Lung microvascular endothelial cell (primary cell): ENCODE measurements at regions not wholly inside any gene's neighbourhood (a gene's known extent, or its start where the extent isn't known, plus 50 kb on each side); places are given as distances from the start of the nearest gene placed in this dataset.

ENCODE experiments used
- DNase-seq, 2 donors: peaks; one replicate each; pipeline versions ENCODE4 v3.0.0 to v3.0.0-alpha.2; 2010; ENCODE audit warnings: low read depth in 2 of 2

DNA sequence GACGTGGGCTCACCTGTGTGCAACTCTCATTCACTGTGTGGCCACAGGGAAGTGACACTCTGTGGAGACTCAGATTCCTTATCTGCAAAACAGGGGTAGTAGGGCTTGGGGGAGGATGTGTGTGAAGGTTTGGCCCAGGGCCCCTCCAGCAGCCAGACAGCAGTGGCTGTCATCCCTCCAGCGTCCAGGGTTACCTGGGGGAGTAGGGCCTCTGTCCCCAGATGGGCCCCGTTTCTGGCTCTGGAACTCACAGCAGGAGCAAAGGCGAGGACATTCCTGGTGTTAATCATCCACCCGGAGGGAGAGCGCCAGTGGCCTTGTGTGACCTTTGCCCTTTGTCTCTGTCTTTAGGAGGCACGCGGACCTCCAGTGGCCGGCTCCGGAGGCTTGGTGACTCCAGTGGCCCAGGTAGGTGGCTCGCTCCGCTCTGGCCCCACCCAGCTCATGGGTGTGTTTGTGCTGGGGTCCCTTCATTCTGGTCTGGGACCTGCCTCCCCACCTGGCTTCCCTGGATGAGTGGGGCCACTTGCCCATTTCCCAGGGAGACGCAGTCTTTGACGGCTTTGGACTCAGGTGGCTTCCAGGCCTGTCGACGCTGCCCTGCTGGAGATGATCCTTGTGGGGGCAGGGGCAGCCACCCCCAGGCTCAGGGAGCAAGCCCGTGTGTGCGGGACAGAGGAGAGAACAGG lies 166.2 kb downstream of the SEC14L1 start:
- DNase-seq = no peak

DNA sequence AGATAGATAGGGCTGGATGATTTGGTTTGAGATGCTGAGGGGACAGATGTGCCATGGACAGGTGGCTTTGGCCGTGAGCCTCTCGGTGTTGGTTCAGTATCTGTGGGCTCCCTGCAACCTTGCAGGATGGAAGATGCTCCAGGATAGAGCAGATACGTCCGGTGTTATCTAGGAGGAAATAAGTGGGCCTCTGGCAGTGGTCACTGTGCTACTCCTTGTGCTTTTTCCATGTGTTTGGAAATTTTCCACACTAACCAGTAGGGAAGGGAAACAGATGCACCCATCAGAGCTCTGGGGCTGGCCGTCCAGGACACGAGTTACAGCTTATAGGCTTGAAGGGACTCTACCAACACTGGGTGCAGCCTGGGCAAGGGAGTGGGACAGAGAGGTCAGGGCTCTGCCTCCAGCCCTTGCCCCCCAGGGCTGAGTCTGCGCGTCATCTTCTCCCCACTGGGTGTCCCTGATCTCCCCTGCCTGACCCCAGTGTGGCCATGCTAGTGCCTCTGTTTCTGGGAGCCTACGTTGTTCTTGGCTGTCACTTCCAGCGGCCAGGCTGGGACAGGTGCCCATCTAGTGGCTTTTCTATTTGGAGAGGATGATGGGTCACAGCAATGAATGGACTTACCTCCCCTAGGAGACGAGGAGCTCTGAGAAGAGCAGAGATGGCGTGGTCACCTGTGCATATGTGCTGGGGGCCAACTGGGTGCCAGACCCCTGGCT lies 166.9 kb downstream of the SEC14L1 start:
- peak in 1 of 2 donors; percentile 36 for DNase-seq

DNA sequence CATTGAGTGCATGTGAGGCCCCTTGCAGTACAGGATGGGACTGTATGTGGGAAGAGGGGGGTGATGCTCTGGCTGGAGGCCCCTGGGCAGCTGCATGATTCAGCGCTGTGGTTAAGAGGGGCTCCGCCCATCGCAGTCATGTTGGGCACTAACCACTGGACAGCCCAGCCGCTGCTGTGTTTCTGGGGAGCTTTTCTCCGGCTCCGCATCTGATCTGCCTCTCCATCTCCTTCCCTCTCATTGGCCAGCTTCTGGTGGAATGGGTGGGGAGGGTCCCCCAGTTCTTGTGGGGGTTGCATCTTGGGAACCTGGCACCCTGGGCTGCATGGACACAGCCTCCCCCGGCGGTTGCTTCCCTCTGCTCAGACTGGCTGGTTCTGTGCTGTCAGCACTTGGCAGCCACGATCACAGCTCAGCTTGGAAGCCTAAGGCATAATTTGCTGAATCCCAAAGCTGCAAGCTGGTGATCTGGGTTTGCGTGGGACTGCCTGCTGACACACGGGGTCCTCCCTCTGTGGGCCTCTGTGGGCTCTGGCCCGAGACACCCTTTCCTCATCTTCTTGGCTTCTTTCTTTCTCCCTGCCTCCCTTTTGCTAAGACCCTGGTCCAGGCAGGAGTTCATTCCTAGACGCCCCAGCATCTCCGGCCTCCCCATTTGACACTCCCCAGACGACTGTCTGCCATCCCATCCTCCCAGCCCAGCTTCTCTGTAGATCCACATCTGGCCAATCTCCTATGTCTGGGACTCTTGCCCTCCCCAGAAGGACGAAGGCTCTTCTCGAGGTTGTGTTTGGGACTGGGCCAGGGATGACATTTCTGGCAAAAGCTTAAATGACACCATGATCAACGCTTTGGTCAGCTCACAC lies 168.3 kb downstream of the SEC14L1 start:
- DNase-seq = peak in 1 of 2 donors; percentile 65

DNA sequence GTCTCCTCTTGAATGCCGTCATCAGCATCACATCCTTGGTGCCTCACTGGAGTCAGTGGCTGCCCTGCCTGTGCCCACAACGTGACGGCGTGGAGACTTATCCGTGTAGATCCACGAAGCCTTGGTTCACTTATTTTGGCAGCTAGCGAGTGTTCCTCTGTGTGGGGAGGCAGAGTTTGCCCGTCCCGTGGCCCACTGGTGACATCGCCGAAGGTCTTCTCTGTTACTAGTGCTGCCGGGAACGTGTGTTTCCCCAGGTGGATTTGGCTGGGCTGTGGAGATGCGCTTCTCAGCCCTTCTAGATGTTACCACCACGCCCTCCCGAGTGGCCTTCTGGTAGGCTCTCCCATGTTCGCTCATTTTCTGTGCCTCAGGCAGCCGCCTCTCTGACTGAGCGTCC lies 169.6 kb downstream of the SEC14L1 start:
- DNase-seq = no peak

DNA sequence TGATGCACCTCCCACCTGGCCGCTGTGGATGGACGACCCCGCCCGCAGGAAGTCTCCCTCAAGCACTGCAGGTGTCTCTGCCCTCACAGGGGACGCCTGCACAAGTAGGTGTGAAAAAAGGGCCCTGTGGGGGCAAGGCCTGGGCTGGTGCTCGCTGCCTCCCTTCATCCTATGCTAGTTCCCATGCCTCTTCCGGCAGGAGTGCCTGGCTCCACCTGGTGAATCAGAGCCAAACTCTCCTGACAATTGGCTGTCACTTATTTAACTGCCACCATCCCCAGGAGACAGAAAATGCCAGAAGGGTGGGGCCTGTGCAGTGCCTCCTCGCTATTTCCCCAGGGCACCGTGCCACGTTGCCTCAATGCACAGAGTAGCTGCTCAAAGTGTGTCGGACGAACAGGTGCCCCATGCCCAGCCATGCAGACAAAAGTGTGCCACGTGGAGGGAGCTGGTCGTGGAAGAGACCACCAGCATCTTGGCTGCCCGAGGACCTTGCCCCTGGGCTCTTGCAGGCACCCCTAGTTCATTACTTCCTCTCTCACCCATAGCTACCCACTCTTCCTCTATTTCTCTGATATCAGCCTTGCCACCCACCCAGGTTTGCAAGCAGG lies 170.7 kb downstream of the SEC14L1 start:
- DNase-seq = no peak

DNA sequence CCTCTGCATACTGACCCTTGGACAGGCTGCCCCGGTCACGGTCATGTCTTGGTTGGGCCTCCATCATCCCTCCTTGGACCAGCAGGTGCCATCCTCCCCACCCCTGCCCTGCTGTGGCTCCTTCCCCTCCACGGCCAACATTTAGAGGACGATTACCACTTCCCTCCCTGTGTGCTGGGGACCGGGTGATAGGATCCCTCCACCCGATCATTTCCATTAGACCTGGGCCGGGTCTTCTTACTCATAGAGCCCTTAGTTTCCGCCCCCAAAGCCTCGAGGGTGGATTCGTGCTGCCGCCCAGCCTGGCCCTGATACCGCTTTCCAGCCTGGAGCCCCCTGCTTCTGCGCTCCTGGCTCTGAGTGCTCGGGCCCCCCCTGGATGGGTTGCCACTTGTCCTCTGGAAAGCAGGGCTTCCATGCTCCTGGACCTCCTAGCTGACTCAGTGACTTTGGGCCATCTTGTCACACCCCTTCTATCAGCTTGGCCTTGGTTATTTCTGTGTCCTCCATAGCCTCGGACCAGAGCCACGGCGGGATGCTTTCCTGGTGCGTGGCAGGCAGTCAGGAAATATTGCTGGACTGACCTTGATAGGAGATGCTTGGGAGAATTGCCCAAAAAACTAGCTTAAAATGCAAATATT lies 171.4 kb downstream of the SEC14L1 start:
- DNase-seq = no peak

DNA sequence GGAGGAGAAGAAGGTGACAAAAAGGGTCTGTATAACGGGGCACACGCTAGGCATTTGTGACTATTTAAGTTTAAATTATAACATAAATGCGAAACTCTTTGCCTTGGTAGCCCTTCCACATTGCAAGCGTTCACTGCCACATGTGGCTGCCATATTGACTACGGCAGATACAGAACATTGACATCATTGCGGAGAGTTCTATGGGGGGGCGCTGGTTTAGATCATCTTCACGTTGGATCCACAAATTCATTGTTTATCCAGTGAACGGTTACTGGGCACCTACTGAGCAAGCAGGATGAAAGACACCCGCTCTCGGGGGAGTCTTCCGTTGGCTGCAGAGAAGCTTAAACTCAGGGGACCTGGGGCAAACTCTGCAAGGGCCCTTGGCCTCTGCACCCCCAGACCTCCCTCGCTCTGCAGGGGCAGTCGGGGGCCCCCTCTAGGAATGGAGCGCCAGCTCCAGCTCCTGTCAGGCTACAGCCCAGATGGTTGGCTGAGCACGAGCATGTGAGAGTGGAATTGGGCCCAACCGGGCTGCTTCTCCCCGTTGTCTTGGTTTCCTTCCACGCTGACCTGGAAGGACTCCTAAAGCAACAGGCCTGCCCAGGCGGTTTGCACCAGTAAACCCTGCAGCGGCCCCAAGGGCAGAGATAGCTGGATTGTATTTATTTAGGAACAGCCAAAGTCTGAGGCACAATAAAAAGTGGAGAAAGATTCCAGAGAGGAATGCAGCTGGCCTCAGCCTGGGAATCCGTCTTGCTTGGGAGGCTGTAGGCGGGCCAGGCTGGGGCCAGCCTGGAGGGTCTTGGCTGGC lies 172.2 kb downstream of the SEC14L1 start:
- no peak for DNase-seq

DNA sequence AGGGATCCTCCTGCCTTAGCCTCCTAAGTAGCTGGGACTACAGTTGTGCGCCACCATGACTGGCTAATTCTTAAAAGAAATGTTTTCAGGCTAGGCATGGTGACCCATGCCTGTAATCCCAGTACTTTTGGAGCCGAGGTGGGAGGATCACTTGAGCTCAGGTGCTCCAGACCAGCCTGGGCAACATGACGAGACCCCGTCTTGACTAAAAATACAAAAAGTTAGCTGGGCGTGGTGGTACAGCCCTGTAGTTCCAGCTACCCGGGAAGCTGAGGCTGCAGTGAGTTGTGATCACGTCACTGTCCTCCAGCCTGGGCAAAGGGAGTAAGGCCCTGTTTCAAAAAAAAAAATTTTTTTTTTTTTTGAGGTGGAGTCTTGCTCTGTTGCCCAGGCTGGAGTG lies 173.1 kb downstream of the SEC14L1 start:
- DNase-seq = no peak

DNA sequence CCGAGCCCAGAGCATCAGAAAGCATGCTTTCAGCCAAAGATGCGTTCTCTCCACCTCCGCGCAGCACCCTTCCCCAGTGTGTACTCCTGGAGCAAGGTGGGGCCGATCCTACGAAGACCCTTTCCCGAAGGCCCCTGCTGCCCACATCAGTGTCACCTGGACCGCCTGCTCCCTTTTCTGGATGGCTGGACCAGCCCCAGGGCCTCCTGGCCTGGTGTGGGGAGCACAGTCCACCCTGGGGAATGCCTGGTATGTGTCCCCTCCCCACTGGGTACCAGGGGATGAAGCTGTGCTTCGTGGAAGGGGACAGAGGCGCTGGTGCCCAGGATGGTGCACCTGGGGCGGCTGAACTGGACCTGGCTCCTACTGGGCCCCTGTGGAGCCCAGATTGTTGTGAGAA lies 173.8 kb downstream of the SEC14L1 start:
- no peak for DNase-seq

DNA sequence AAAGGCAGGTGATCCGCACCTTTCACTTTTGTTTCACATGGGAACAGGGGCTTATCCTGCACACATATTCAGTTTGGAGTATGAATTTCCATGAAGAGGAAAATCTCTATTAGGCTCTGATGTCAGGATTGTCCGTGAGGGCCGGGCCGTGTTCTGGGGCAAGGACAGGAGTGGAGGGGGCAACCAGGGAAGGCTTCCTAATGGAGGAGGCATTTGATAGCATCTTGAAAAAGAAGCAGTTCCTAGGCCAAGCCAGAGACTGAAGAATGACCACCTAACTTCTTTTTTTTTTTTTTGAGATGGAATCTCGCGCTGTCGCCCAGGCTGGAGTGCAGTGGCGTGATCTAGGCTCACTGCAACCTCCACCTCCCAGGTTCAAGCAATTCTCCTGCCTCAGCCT lies 174.2 kb downstream of the SEC14L1 start:
- DNase-seq = no peak

DNA sequence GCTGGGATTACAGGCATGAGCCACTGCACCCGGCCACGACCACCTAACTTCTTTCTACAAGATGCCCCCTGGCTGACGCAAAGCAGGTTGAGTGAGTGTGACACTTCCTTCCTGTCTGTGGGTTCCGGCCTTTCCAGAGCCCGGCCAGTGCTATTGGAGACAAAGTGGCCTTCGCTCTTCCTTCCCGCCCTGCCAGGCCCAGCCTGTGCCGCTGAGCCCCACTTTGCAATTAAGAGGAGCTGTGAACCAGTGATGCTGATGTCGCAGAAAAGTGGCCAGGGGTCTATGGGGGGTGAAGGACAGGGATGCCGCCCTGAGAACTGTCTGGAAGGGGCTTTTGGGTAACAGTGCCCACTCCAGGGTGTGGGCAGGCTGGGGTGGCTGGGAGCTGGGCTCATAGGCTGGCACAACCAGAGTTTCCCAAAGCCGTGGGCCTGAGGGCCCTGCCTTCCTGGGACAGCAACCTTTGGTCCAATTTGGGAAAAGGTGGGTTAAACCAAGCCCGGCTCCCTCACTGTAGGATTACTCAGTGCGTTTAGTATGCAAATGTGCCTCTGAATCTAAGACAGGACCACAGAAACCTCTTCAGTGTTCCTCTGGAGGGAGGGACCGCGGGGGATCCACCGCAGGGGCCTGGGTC lies 174.9 kb downstream of the SEC14L1 start:
- peak; percentile 47 to 81 for DNase-seq

DNA sequence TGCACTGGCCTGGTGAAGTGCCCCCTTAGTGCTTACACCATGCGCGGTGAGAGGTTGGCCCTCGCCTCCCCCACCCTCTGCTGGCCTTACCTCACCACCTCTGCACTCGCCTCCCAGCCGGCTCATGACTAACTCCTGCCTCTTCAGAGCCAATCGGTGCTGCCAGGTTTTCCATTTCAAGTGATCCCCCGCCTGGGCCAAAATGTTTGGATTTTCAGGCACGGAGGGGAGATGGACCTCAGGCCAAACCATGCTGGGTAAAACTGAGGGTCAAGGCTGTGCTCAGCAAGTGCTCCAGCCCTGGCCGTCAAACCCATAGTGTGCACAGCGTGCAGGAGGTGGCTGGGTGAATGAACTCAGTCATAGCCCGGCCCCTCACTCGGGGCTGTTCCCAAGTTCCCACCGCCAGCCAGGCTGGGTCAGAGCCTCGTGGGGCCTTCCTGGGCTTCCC lies 175.4 kb downstream of the SEC14L1 start:
- DNase-seq = peak; percentile 45 to 71

DNA sequence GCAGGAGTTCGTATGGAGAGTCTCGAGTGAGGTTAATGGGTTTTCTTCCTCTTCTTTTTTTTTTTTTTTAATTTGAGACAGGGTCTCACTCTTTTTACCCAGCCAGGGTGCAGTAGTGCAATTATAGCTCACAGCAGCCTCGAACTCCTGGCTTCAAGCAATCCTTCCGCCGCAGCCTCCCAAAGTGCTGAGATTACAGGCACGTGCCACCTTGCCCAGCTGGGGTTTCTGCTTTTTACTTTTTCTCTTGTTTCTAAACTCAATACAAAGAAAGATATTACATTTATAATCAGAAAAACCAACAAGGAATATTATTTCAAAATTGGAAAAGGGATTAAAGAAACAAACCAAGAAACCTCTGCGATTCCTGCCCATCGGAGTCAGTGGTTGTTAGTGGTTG lies 175.9 kb downstream of the SEC14L1 start:
- DNase-seq = no peak

DNA sequence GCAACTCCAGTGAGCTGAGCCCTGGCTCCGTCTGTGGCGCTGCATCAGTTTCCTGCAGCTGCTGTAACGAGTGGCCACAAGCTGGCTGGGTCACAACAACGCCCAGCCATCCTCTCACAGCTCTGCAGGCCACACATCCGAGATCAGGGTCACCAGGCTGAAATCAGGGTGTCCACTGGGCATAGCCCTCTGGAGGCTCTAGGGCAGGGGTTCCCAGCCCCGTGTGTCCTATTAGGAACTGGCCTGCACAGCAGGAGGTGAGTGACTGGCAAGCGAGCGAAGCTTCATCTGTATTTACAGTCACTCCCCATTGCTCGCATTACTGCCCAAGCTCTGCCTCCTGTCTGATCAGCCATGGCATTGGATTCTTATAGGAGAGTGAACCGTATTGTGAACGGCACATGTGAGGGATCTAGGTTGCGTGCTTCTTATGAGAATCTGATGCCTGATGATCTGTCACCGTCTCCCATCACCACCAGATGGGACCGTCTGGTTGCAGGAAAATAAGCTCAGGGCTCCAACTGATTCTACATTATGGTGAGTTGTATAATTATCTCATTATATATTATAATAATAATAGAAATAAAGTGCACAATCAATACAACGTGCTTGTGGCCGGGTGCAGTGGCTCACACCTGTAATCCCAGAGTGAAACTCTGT lies 176.5 kb downstream of the SEC14L1 start:
- DNase-seq = peak; percentile 45 to 54

DNA sequence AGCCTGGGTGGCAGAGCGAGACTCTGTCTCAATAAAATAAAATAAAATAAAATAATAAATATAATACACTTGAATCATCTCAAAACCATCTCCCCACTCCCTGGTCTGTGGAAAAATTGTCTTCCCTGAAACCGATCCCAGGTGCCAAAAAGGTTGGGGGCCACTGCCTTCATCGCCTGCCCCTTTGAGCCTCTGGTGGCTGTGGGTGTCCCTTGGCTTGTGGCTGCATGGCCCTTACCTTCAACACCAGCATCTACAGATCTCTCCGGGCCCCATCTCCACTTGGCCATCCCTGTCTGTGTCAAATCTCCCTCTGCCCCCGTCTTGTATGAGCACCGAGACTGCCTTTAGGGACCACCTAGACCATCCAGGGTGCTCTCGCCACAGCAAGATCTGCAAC lies 177.3 kb downstream of the SEC14L1 start:
- no peak for DNase-seq

DNA sequence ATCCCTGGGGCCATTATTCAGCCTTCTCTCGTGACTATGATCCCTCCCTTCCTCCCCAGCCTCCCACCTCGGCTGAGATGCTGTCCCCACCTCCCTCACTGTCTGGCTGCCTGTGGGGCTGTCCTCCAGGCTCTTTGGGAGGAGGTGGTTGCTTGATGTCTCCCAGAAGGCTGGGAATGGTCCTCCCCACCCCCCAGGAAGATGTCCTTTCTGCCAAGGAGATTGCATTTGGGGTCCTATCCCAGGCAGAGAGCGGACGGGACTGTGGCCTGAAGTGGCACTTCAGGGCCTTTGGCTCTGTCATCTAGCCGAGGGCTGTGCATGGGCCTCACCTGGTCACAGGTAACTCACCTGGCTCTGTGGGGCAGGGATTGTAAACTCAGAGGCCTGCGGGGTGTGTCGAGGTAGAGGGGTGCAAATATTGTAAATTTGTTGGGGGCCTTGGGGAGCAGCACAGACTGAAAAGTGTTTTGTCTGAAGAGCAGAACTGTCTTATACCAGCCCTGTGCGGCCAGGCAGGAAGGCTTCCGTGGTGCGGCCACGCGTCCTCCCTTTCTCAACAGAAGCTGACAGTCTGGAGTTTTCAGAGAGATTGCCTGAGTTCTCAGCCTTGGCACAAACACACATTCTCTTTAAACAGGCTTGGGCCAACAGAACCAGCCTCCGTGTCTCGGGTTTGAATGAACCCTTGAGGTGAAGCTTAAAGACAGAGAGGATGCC lies 177.9 kb downstream of the SEC14L1 start:
- DNase-seq = no peak

DNA sequence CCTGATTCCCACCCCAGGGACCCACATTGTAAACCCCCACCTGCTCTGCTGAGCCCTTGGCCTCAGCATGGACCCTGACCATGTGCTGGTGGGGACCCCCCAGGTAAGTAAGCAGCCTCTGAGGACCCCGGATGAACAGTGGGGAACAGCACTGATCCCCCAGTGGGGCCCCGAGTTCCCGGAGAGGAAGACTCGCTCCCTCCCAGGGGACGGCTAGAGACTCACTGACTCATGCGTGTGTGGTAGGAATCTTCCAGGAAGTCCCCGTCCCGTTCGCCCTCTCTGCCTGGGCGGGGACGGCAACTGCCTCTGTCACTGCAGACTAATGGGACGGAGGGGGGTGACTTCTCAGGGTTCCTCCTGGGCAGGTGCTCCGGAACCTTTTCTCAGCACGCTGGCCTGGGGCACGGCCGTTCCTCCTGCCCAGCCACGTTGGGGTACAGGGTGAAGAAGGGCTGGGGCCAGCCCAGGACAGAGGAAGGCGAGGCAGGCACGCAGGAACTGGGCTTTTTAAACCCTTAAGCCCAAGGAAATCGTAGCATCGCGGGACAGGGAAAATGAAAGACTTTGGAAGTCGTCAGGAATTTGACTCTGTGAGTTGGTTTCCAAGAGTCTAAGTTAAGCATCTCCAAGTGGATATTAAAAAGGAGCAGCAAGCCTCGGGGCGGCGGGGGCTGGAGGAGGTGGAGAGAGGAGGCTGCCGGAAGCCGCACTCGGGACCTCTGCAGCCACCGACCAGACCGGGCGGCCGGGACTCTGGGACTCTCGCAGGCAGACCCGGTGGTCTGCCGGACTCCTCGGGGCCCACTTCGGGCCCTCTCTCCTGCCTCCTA lies 178.7 kb downstream of the SEC14L1 start:
- DNase-seq = peak; percentile 63 to 78

DNA sequence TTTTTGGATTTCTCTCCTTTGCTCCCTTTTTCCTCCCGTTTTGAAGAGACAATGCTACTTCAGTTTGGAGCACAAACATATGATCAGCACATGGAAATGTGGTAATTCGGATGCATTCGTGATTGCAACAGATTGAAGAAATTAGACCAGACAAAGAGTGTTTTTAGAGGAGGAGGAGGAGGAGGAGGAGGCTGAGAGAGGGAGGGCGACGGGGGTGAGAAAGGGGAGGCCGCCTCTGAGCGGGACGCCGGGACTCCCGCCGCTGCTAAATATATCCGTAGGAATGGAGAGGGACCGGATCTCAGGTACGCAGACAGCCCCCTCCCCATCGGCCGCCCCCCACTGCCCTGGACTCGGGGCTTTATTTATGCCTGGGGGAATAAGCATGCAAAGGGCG lies 179.3 kb downstream of the SEC14L1 start:
- no peak for DNase-seq
